ENCODE measurements at regions not wholly inside any gene's neighbourhood (a gene's known extent, or its start where the extent isn't known, plus 50 kb on each side); places are given as distances from the start of the nearest gene placed in this dataset.

DNA sequence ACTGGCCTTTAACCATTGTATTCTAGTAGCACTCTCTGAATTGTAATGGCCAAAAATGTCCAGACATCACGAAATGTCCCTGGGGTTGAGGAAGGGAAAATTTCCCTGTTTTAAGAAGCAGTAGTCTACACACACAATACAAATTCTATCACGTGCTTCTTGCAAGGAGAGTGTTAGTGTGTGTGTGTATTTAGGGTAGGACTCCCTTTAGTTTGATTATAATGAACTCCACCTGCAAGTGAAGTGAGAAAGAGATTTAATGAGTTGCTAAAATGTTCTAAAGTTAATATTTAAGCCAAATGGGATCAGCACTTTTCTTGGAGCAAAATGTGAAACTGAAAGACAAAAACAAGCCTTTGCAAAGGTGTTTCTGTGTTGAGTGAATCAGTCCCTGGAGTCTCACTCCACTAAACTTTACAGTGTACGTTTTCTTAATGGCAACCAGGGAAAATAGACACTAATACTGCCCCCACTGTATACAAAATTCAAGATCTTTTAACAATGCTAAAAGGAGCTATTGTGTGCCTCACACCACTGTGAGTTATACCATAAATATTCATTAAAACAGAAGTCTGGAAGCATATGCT is 590.3 kb upstream of the TENM4 start:
- H3K27ac ChIP-seq: peak overlapping the region; percentile 38

DNA sequence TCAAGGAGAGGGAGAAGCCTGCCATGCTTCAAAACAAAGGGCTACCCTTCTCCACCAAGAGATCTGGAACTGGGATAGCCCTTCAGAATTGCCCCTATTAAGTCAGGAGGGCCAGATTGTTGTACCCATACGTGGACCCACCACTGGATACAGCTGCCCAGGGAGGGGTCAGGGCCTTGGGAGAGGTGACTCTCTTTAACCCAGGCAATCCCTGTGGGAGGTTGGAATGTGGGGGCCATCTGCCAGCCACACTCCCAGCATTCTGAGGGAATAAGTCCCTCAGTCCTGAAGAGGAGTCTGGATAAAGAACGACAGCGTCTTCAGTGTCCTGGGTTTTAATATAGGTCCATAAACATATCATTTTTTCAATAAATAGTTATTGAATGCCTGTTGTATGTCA is 588.2 kb upstream of the TENM4 start:
- no peak overlapping the region for H2AFZ ChIP-seq
- 84% methylated on average over 3 of the region's 3 CpGs for WGBS (ENCODE audit: low lambda C conversion rate, missing lambda C conversion rate)
- TF ChIP-seq EZH2phosphoT487 (IDR thresholded peaks at IDR 0.05; ENCODE audit: low read depth, severe bottlenecking, unreplicated experiment): no peak
- no peak for TF ChIP-seq EZH2 (IDR thresholded peaks at IDR 0.05; ENCODE audit: borderline replicate concordance)
- TF ChIP-seq, protein P1, sequence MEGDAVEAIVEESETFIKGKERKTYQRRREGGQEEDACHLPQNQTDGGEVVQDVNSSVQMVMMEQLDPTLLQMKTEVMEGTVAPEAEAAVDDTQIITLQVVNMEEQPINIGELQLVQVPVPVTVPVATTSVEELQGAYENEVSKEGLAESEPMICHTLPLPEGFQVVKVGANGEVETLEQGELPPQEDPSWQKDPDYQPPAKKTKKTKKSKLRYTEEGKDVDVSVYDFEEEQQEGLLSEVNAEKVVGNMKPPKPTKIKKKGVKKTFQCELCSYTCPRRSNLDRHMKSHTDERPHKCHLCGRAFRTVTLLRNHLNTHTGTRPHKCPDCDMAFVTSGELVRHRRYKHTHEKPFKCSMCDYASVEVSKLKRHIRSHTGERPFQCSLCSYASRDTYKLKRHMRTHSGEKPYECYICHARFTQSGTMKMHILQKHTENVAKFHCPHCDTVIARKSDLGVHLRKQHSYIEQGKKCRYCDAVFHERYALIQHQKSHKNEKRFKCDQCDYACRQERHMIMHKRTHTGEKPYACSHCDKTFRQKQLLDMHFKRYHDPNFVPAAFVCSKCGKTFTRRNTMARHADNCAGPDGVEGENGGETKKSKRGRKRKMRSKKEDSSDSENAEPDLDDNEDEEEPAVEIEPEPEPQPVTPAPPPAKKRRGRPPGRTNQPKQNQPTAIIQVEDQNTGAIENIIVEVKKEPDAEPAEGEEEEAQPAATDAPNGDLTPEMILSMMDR (IDR thresholded peaks at IDR 0.05; ENCODE audit: poor library complexity): no peak

More for the DNA sequence above, 590.3 kb upstream of the TENM4 start:
- 67% methylated on average over 3 of the region's 3 CpGs for WGBS (ENCODE audit: low lambda C conversion rate, missing lambda C conversion rate)
- Histone ChIP-seq H3K79me2 (no peaks in the 10 kb centered on the region), H3K9me3 (ENCODE audit: low read depth) (no peaks in the 10 kb centered on the region), H2AFZ (no peak overlapping the region), H3K4me3 (no peak overlapping the region), H3K9me2 (replicated peaks; ENCODE audit: insufficient read depth) (no peaks in the 10 kb centered on the region), H3K4me2 (peak overlapping the region; percentile 38), H3K27me3 (no peaks in the 10 kb centered on the region), H3K36me3 (replicated peaks; ENCODE audit: insufficient read depth, low read depth) (no peaks in the 10 kb centered on the region), H4K20me1 (ENCODE audit: insufficient read depth, poor library complexity, severe bottlenecking) (no peaks in the 10 kb centered on the region), H3K4me1 (ENCODE audit: insufficient read depth) (no peaks in the 10 kb centered on the region)
- no peak for TF ChIP-seq EZH2phosphoT487 (IDR thresholded peaks at IDR 0.05; ENCODE audit: low read depth, severe bottlenecking, unreplicated experiment)
- TF ChIP-seq, protein P1 (IDR thresholded peaks at IDR 0.05; ENCODE audit: poor library complexity): no peak
- no peak for TF ChIP-seq EZH2 (IDR thresholded peaks at IDR 0.05; ENCODE audit: borderline replicate concordance)
- DNase-seq (ENCODE audit: low spot score): no peak

DNA sequence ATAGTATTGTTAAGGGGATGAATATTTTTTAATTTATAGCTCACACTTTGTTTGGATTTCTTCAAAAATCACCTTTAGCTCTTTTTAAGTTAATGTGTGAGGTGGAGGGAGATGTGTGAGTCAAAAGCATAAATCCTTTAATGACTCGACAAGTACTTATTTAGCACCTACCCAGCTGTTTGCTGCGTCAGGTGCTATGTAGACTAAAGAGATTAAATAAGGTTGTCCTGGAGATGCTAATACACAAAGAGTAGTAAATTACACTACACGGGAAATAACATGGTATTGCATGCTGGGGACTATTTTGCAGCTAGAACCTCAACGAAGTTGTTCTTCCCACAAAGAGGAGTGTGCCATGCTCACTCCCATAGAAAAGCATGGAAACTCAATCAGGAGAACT is 583.3 kb upstream of the TENM4 start:
- Histone ChIP-seq H3K4me1 (ENCODE audit: insufficient read depth) (no peaks in the 10 kb centered on the region), H3K9me3 (ENCODE audit: low read depth) (no peaks in the 10 kb centered on the region), H3K4me2 (no peak overlapping the region), H3K4me3 (no peak overlapping the region), H3K27ac (no peak overlapping the region), H3K36me3 (replicated peaks; ENCODE audit: insufficient read depth, low read depth) (no peaks in the 10 kb centered on the region), H2AFZ (no peak overlapping the region), H4K20me1 (ENCODE audit: insufficient read depth, poor library complexity, severe bottlenecking) (no peaks in the 10 kb centered on the region), H3K79me2 (no peaks in the 10 kb centered on the region), H3K9me2 (replicated peaks; ENCODE audit: insufficient read depth) (no peaks in the 10 kb centered on the region), H3K27me3 (no peaks in the 10 kb centered on the region)
- DNase-seq (ENCODE audit: low spot score): peak; percentile 5
- TF ChIP-seq, protein P1 (IDR thresholded peaks at IDR 0.05; ENCODE audit: poor library complexity): no peak
- no peak for TF ChIP-seq EZH2 (IDR thresholded peaks at IDR 0.05; ENCODE audit: borderline replicate concordance)
- TF ChIP-seq EZH2phosphoT487 (IDR thresholded peaks at IDR 0.05; ENCODE audit: low read depth, severe bottlenecking, unreplicated experiment): no peak
- WGBS (ENCODE audit: low lambda C conversion rate, missing lambda C conversion rate): 57% methylated on average over 4 of the region's 4 CpGs

More for the DNA sequence above, 588.2 kb upstream of the TENM4 start:
- H3K4me2 ChIP-seq: no peak overlapping the region
- H3K27ac ChIP-seq: no peak overlapping the region
- DNase-seq (ENCODE audit: low spot score): no peak
- no peaks in the 10 kb centered on the region for H3K9me3 ChIP-seq (ENCODE audit: low read depth)
- H3K4me3 ChIP-seq: no peak overlapping the region
- no peaks in the 10 kb centered on the region for H4K20me1 ChIP-seq (ENCODE audit: insufficient read depth, poor library complexity, severe bottlenecking)
- H3K4me1 ChIP-seq (ENCODE audit: insufficient read depth): no peaks in the 10 kb centered on the region
- H3K36me3 ChIP-seq (replicated peaks; ENCODE audit: insufficient read depth, low read depth): no peaks in the 10 kb centered on the region
- H3K9me2 ChIP-seq (replicated peaks; ENCODE audit: insufficient read depth): no peaks in the 10 kb centered on the region
- no peaks in the 10 kb centered on the region for H3K27me3 ChIP-seq
- no peaks in the 10 kb centered on the region for H3K79me2 ChIP-seq
